Stomach (tissue), 4 donors: ENCODE measurements at regions not wholly inside any gene's neighbourhood (a gene's known extent, or its start where the extent isn't known, plus 50 kb on each side); places are given as distances from the start of the nearest gene placed in this dataset.

Source experiments
- POLR2A ChIP-seq, 4 donors: fragments of 450-650 bp; IDR thresholded peaks; one replicate each; pipeline ENCODE4 v1.6.1; 2016; ENCODE audit warnings: antibody characterized with exemption in 4 of 4, control low read depth in 2 of 4, mild to moderate bottlenecking in 1 of 4, moderate library complexity in 1 of 4
- POLR2AphosphoS5 ChIP-seq, 3 donors: sonication (generic); formaldehyde crosslinking; IDR thresholded peaks; one replicate each; pipeline ENCODE4 v1.6.1; 2016; ENCODE audit warnings: antibody characterized with exemption in 3 of 3
- TF ChIP-seq, protein P1 (sequence below), 7 experiments: fragments of 450-650 bp in 4 of 7; fragments of 200-600 bp in 3 of 7; sonication (generic) in 3 of 7; IDR thresholded peaks; one replicate each; pipeline ENCODE4 v1.5.1; 2016 to 2019; ENCODE audit warnings: antibody characterized with exemption in 7 of 7, control low read depth in 2 of 7, mild to moderate bottlenecking in 1 of 7

DNA sequence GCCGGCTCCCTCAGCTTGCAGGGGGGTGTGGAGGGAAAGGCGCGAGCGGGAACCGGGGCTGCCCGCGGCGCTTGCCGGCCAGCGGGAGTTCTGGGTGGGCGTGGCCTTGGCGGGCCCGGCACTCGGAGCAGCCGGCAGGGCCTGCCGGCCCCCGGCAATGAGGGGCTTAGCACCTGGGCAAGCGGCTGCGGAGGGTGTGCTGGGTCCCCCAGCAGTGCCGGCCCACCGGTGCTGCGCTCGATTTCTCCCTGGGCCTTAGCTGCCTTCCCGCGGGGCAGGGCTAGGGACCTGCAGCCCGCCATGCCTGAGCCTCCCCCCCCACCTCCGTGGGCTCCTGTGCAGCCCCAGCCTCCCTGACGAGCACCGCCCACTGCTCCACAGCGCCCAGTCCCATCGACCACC, 514.5 kb upstream of the GJE1 start:
- TF ChIP-seq, protein P1, sequence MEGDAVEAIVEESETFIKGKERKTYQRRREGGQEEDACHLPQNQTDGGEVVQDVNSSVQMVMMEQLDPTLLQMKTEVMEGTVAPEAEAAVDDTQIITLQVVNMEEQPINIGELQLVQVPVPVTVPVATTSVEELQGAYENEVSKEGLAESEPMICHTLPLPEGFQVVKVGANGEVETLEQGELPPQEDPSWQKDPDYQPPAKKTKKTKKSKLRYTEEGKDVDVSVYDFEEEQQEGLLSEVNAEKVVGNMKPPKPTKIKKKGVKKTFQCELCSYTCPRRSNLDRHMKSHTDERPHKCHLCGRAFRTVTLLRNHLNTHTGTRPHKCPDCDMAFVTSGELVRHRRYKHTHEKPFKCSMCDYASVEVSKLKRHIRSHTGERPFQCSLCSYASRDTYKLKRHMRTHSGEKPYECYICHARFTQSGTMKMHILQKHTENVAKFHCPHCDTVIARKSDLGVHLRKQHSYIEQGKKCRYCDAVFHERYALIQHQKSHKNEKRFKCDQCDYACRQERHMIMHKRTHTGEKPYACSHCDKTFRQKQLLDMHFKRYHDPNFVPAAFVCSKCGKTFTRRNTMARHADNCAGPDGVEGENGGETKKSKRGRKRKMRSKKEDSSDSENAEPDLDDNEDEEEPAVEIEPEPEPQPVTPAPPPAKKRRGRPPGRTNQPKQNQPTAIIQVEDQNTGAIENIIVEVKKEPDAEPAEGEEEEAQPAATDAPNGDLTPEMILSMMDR (IDR thresholded peaks at IDR 0.05), result no peak
- TF ChIP-seq POLR2A (IDR thresholded peaks at IDR 0.05), result no peak
- TF ChIP-seq POLR2AphosphoS5 (IDR thresholded peaks at IDR 0.05), result no peak
